HL-60 (cell line): ENCODE measurements at regions not wholly inside any gene's neighbourhood (a gene's known extent, or its start where the extent isn't known, plus 50 kb on each side); places are given as distances from the start of the nearest gene placed in this dataset.
"Not testable (repeated sequence)": the region's sequence is repeated elsewhere in the genome, so short reads cannot be mapped to it uniquely, and the experiment has no call there.

Experiments used
- DNase-seq, 2 experiments: peaks; one replicate each; pipeline ENCODE4 v3.0.0-alpha.2; 2010 to 2020; ENCODE audit warnings: low read depth in 1 of 2, low spot score in 1 of 2
- H3K27ac ChIP-seq: fragments of 250-450 bp; sonication (Bioruptor Pico); replicated peaks from 2 replicates; pipeline ENCODE4 v1.5.1; 2020; ENCODE audit warnings: mild to moderate bottlenecking, moderate library complexity
- H3K27me3 ChIP-seq: fragments of 250-450 bp; sonication (Bioruptor Pico); 2 replicates; pipeline ENCODE4 v1.5.1; 2021; ENCODE audit warnings: mild to moderate bottlenecking, moderate library complexity; ENCODE audit not compliant: insufficient read depth, poor library complexity, severe bottlenecking
- H3K4me3 ChIP-seq: replicated peaks from 2 replicates; pipeline ENCODE4 v1.5.1; 2011; ENCODE audit warnings: mild to moderate bottlenecking, control low read depth, low read length; ENCODE audit not compliant: insufficient read depth
- GABPA ChIP-seq: IDR thresholded peaks from 2 replicates; pipeline ENCODE4 v1.6.1; 2012; ENCODE audit warnings: low read depth
- POLR2AphosphoS5 ChIP-seq: IDR thresholded peaks from 2 replicates; pipeline ENCODE4 v1.6.1; 2012; ENCODE audit warnings: low read depth
- REST ChIP-seq: IDR thresholded peaks from 2 replicates; pipeline ENCODE4 v1.6.1; 2012; ENCODE audit warnings: low read depth; ENCODE audit not compliant: insufficient replicate concordance
- SPI1 ChIP-seq: IDR thresholded peaks from 2 replicates; pipeline ENCODE4 v1.6.1; 2012; ENCODE audit warnings: low read depth, mild to moderate bottlenecking, borderline replicate concordance
- TF ChIP-seq, protein P1 (sequence below): IDR thresholded peaks from one replicate; pipeline ENCODE4 v1.5.1; 2011; ENCODE audit warnings: low read length, control low read depth, inconsistent platforms; ENCODE audit not compliant: insufficient read depth

DNA sequence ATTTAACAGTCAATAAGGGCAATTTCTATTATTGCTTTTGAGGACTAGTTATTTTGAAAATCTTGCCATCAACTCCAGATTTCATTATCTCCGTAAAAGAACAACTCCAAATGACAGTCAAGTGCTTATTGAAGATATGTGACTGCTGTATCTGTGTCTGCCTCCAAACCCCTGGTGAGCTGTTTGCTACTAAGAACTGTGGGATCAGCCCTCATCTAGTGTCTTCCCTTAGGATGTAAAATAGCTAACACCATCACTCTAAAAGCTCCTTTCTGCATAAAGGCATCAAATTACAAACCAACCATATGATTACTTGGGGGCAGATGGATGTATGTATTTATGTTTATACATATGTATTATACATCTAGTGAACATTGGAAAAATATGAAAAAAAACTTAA lies 70.8 kb upstream of the SLC13A1 start:
- no peak for DNase-seq
- Histone ChIP-seq H3K27me3 (no peaks in the 10 kb centered on the region), H3K27ac (no peak overlapping the region), H3K4me3 (no peak overlapping the region)
- TF ChIP-seq, protein P1, sequence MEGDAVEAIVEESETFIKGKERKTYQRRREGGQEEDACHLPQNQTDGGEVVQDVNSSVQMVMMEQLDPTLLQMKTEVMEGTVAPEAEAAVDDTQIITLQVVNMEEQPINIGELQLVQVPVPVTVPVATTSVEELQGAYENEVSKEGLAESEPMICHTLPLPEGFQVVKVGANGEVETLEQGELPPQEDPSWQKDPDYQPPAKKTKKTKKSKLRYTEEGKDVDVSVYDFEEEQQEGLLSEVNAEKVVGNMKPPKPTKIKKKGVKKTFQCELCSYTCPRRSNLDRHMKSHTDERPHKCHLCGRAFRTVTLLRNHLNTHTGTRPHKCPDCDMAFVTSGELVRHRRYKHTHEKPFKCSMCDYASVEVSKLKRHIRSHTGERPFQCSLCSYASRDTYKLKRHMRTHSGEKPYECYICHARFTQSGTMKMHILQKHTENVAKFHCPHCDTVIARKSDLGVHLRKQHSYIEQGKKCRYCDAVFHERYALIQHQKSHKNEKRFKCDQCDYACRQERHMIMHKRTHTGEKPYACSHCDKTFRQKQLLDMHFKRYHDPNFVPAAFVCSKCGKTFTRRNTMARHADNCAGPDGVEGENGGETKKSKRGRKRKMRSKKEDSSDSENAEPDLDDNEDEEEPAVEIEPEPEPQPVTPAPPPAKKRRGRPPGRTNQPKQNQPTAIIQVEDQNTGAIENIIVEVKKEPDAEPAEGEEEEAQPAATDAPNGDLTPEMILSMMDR = no peak
- TF ChIP-seq SPI1 = no peak
- no peak for TF ChIP-seq POLR2AphosphoS5
- no peak for TF ChIP-seq GABPA
- no peak for TF ChIP-seq REST

DNA sequence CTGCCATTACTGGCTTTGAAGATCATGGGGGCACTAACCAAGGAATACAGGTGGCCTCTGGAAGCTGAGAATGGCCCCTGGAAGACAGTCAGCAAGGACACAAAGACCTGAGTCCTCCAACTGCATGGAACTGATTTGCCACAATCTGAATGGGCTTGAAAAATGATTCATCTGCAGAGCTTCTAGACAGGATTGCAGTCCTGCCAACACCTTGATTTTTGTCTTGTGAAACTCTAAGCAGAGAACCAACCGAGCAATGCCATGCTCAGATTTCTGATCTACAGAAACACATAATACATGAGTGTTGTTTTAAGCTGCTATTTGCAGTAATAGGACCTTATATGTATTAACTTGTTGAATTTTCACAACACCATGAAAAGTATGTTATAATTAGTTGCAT lies 66.1 kb upstream of the SLC13A1 start:
- TF ChIP-seq, protein P1 = no peak
- no peak overlapping the region for H3K27ac ChIP-seq
- H3K27me3 ChIP-seq = no peaks in the 10 kb centered on the region
- DNase-seq = no peak
- no peak overlapping the region for H3K4me3 ChIP-seq

DNA sequence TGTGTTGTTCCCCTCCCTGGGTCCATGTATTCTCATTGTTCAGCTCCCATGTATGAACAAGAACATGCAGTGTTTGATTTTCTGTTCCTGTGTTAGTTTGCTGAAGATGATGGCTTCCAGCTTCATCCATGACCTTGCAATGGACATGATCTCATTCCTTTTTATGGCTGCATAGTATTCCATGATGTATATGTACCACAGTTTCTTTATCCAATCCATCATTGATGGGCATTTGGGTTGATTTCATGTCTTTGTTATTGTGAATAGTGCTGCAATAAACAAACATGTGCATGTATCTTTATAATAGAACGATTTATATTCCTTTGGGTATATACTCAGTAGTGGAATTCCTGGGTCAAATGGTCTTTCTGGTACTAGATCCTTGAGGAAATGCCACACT lies 65.1 kb upstream of the SLC13A1 start:
- not testable (repeated sequence) for H3K27ac ChIP-seq, H3K27me3 ChIP-seq, H3K4me3 ChIP-seq, DNase-seq

- DNase-seq = no peak
- Histone ChIP-seq H3K27me3 (no peaks in the 10 kb centered on the region), H3K4me3 (no peak overlapping the region), H3K27ac (no peak overlapping the region)
- TF ChIP-seq REST = no peak
- TF ChIP-seq SPI1 = no peak
- TF ChIP-seq, protein P1 = no peak
- no peak for TF ChIP-seq POLR2AphosphoS5
- TF ChIP-seq GABPA = no peak
Observed at GRCh38 chr7:123260428-123260960, 60.7 kb upstream of the SLC13A1 start.
